IPS-15b (cell line): ENCODE measurements at regions not wholly inside any gene's neighbourhood (a gene's known extent, or its start where the extent isn't known, plus 50 kb on each side); places are given as distances from the start of the nearest gene placed in this dataset.

Experiments
- H3K27me3 ChIP-seq: one replicate; pipeline ENCODE4 v1.6.1; 2013; ENCODE audit warnings: low read length; ENCODE audit not compliant: control insufficient read depth, insufficient read depth
- H3K36me3 ChIP-seq: one replicate; pipeline ENCODE4 v1.6.1; 2013; ENCODE audit warnings: low read length; ENCODE audit not compliant: control insufficient read depth, insufficient read depth
- H3K4me1 ChIP-seq: one replicate; pipeline ENCODE4 v1.6.1; 2013; ENCODE audit warnings: mild to moderate bottlenecking, low read length; ENCODE audit not compliant: control insufficient read depth, insufficient read depth
- H3K4me3 ChIP-seq: one replicate; pipeline ENCODE4 v1.5.1; 2013; ENCODE audit warnings: low read depth, low read length
- H3K9ac ChIP-seq: one replicate; pipeline ENCODE4 v1.6.1; 2013; ENCODE audit warnings: low read depth, mild to moderate bottlenecking, low read length
- H3K9me3 ChIP-seq: one replicate; pipeline ENCODE4 v1.6.1; 2013; ENCODE audit warnings: mild to moderate bottlenecking, low read length; ENCODE audit not compliant: control insufficient read depth, insufficient read depth

DNA sequence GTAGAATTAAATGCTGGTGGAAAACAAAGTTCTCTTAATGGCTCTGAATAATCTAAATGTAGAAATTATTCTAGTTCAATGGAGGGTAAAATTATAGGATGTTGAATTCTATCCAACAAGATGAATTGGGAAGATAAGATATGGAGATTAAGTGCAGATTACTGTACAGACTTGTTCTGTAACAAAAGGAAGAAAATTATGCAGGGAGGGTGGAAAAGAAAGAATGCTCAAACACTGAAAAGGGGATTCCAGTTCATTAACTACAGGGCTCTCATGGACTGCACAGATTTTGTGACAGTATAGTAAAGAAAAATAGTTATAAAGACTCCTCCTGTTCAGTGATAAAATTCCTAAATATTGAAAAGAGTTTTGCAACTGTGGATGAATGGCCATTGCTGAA lies 1794.0 kb upstream of the PCDH7 start:
- H3K4me3 ChIP-seq, result no peak overlapping the region
- no peaks in the 10 kb centered on the region for H3K4me1 ChIP-seq
- H3K9me3 ChIP-seq, result no peaks in the 10 kb centered on the region
- H3K27me3 ChIP-seq, result no peaks in the 10 kb centered on the region
- no peak overlapping the region for H3K9ac ChIP-seq
- H3K36me3 ChIP-seq, result no peaks in the 10 kb centered on the region

GRCh38 chr4:28942631-28943030 lies 1777.5 kb upstream of the PCDH7 start:
- H3K27me3 ChIP-seq, result no peaks in the 10 kb centered on the region

GRCh38 chr4:28947374-28947773 lies 1772.8 kb upstream of the PCDH7 start:
- H3K36me3 ChIP-seq, result no peaks in the 10 kb centered on the region
- H3K4me3 ChIP-seq, result no peak overlapping the region

More at GRCh38 chr4:28942631-28943030, 1777.5 kb upstream of the PCDH7 start:
- Histone ChIP-seq H3K9ac (no peak overlapping the region), H3K36me3 (no peaks in the 10 kb centered on the region), H3K9me3 (no peaks in the 10 kb centered on the region), H3K4me1 (no peaks in the 10 kb centered on the region), H3K4me3 (no peak overlapping the region)

DNA sequence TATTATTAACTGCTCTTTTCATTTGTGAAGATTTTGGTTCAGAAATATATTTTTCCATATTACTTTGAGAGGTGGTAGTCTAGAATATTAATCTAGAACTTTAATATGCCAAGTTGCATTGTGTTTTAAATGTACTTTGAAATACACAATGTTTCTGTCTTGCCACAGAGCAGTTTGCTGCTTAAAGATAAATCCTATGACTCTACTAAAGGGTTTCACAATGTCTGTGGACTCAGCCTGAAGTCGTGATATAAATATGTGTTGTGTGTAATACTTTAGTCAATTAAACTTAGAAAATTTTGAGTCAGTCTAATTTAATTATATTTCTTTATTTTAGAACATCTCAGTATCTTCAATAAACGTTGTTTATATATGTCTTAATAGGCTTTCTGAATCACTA lies 1771.7 kb upstream of the PCDH7 start:
- no peaks in the 10 kb centered on the region for H3K4me1 ChIP-seq
- H3K9ac ChIP-seq, result no peak overlapping the region
- no peaks in the 10 kb centered on the region for H3K36me3 ChIP-seq
- no peaks in the 10 kb centered on the region for H3K9me3 ChIP-seq
- H3K27me3 ChIP-seq, result no peaks in the 10 kb centered on the region
- H3K4me3 ChIP-seq, result no peak overlapping the region

More at GRCh38 chr4:28947374-28947773, 1772.8 kb upstream of the PCDH7 start:
- Histone ChIP-seq H3K9me3 (no peaks in the 10 kb centered on the region), H3K4me1 (no peaks in the 10 kb centered on the region), H3K27me3 (no peaks in the 10 kb centered on the region), H3K9ac (no peak overlapping the region)

DNA sequence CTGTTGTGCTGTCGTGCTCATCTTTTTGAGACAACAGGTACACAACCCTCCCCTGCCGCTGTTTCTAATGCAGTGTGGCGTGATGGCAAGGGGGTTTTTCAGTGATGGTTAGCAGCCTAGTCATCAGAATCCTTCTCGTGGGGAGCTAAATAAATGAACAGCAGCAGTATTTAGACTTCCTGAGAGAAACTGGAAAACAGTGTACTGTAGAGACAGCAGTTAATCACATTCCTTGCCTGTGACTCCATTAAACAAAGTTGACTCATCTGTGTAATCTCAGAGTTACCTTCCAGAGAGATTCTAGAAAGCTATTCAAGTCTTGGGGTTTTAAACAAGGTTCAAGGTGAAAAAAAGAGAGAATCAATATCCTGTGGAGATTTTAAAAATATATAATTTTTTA lies 1753.2 kb upstream of the PCDH7 start:
- H3K36me3 ChIP-seq, result no peaks in the 10 kb centered on the region
- H3K9me3 ChIP-seq, result no peaks in the 10 kb centered on the region
- H3K9ac ChIP-seq, result no peak overlapping the region
- no peaks in the 10 kb centered on the region for H3K27me3 ChIP-seq
- H3K4me3 ChIP-seq, result no peak overlapping the region
- no peaks in the 10 kb centered on the region for H3K4me1 ChIP-seq

DNA sequence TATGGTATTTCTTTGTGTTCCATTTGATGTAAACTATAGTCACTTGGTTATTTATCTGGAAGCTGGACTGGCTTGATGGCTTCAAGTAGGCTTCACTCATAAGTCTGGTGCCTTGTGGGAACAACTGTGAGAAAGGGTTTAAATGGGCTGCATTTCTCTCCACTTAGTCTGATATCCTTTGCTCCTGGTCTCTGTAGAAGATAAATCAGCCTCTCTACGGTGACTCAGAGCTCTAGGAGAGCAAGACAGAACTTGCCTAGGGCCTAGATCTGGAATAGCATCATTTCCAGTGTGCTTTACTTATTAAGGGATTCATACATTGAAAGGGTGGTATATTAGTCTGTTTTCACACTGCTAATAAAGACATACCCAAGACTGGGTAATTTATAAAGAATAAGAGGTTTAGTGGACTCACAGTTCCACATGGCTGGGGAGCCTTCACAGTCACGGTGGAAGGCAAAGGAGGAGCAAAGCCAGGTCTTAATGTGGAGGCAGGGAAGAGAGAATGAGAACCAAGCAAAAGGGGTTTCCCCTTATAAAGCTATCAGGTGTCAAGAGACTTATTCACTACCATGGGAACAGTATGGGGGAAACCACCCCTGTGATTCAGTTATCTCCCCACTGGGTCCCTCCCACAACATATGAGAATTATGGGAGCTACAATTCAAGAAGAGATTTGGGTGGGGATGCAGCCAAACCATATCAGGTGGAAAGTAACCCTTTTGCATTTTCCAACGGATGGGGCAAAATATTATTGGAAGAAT lies 1746.4 kb upstream of the PCDH7 start:
- Histone ChIP-seq H3K4me3 (no peak overlapping the region), H3K36me3 (no peaks in the 10 kb centered on the region), H3K27me3 (no peaks in the 10 kb centered on the region), H3K4me1 (no peaks in the 10 kb centered on the region), H3K9me3 (no peaks in the 10 kb centered on the region), H3K9ac (no peak overlapping the region)

GRCh38 chr4:28976369-28976768 lies 1743.8 kb upstream of the PCDH7 start:
- Histone ChIP-seq H3K36me3 (no peaks in the 10 kb centered on the region), H3K9ac (no peak overlapping the region), H3K27me3 (no peaks in the 10 kb centered on the region), H3K9me3 (no peaks in the 10 kb centered on the region), H3K4me1 (no peaks in the 10 kb centered on the region), H3K4me3 (no peak overlapping the region)

- peaks cover 5% of the 10 kb centered on the region for H3K27me3 ChIP-seq
- H3K9ac ChIP-seq, result no peak overlapping the region
- no peaks in the 10 kb centered on the region for H3K9me3 ChIP-seq
- H3K4me1 ChIP-seq, result no peaks in the 10 kb centered on the region
- H3K4me3 ChIP-seq, result no peak overlapping the region
- no peaks in the 10 kb centered on the region for H3K36me3 ChIP-seq
These were observed 1718.0 kb upstream of the PCDH7 start for GRCh38 chr4:29002151-29002550.

GRCh38 chr4:29005838-29006237 lies 1714.3 kb upstream of the PCDH7 start:
- peaks cover 4% of the 10 kb centered on the region for H3K27me3 ChIP-seq
- H3K36me3 ChIP-seq, result no peaks in the 10 kb centered on the region
- peaks cover 10% of the 10 kb centered on the region for H3K4me1 ChIP-seq
- H3K4me3 ChIP-seq, result no peak overlapping the region
- H3K9me3 ChIP-seq, result no peaks in the 10 kb centered on the region
- no peak overlapping the region for H3K9ac ChIP-seq

DNA sequence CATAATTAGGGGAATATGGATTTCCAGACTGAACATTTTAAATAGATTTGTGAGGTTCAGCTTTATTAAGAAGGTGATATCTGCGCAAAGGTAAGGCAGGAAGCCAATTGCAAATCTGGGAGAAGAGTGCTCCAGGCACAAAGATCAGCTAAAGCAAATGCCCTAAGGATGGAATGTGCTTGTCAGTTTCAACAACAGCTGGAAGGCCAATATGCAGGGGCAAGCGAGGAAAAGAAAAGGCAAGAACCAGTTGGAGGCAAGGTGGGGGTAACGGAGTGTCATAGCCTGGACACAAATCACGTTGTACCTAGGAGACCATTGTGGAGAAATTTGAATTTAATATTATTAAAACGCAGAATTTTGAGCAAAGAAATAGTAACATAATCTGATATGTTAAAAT lies 1710.3 kb upstream of the PCDH7 start:
- no peaks in the 10 kb centered on the region for H3K36me3 ChIP-seq
- H3K9me3 ChIP-seq, result no peaks in the 10 kb centered on the region

GRCh38 chr4:29013341-29013740 lies 1706.8 kb upstream of the PCDH7 start:
- no peaks in the 10 kb centered on the region for H3K36me3 ChIP-seq
- H3K9ac ChIP-seq, result no peak overlapping the region
- H3K4me1 ChIP-seq, result peaks cover 13% of the 10 kb centered on the region
- H3K9me3 ChIP-seq, result no peaks in the 10 kb centered on the region
- H3K27me3 ChIP-seq, result no peaks in the 10 kb centered on the region
- no peak overlapping the region for H3K4me3 ChIP-seq

More for the DNA sequence above, 1710.3 kb upstream of the PCDH7 start:
- Histone ChIP-seq H3K4me1 (peaks cover 13% of the 10 kb centered on the region), H3K4me3 (no peak overlapping the region), H3K9ac (no peak overlapping the region), H3K27me3 (no peaks in the 10 kb centered on the region)

GRCh38 chr4:29014555-29014954 lies 1705.6 kb upstream of the PCDH7 start:
- H3K9ac ChIP-seq, result no peak overlapping the region
- H3K4me1 ChIP-seq, result peaks cover 9% of the 10 kb centered on the region
- H3K9me3 ChIP-seq, result no peaks in the 10 kb centered on the region
- H3K27me3 ChIP-seq, result no peaks in the 10 kb centered on the region
- no peaks in the 10 kb centered on the region for H3K36me3 ChIP-seq
- no peak overlapping the region for H3K4me3 ChIP-seq
